HEK293 (cell line): ENCODE measurements at regions not wholly inside any gene's neighbourhood (a gene's known extent, or its start where the extent isn't known, plus 50 kb on each side); places are given as distances from the start of the nearest gene placed in this dataset.

Experiments
- CTCF ChIA-PET: fragments of 350-600 bp; formaldehyde crosslinking; extraction: SDS; loops from one replicate; lab custom pipeline; 2021; ENCODE audit warnings: antibody characterized with exemption; lab: Yijun Ruan, JAX
- POLR2A ChIA-PET: fragments of 300-600 bp; formaldehyde crosslinking; extraction: SDS; loops from one replicate; lab custom pipeline; 2020; ENCODE audit warnings: antibody characterized with exemption, inconsistent platforms; lab: Yijun Ruan, JAX
- H3K27ac ChIP-seq: fragments of 200-500 bp; sonication (Bioruptor generic); 2 replicates; pipeline ENCODE4 v1.5.1; 2014; ENCODE audit warnings: low read depth, low read length, control low read depth, inconsistent platforms; ENCODE audit errors: extremely low read depth
- H3K36me3 ChIP-seq, 2 experiments: fragments of 200-500 bp in 1 of 2; sonication (Bioruptor generic) in 1 of 2; 1 replicate in 1 of 2; 2 replicates in 1 of 2; pipeline ENCODE4 v1.5.1; 2014 to 2017; ENCODE audit warnings: inconsistent platforms in 2 of 2, low read length in 2 of 2; ENCODE audit not compliant: control insufficient read depth in 2 of 2, insufficient read depth in 1 of 2
- H3K4me1 ChIP-seq: fragments of 200-500 bp; sonication (Bioruptor generic); 2 replicates; pipeline ENCODE4 v1.5.1; 2014; ENCODE audit warnings: mild to moderate bottlenecking, low read length, inconsistent platforms; ENCODE audit not compliant: control insufficient read depth, insufficient read depth
- H3K4me3 ChIP-seq: 2 replicates; pipeline ENCODE4 v1.5.1; 2011; ENCODE audit warnings: low read depth, mild to moderate bottlenecking, control low read depth, low read length, moderate library complexity
- H3K9me3 ChIP-seq: fragments of 200-500 bp; sonication (Bioruptor generic); 2 replicates; pipeline ENCODE4 v1.5.1; 2014; ENCODE audit warnings: low read depth, low read length, inconsistent platforms; ENCODE audit not compliant: control insufficient read depth, insufficient read depth
- FEZF1 ChIP-seq: fragments of 450-650 bp; formaldehyde crosslinking; IDR thresholded peaks from 2 replicates; pipeline ENCODE4 v1.5.1; 2016; ENCODE audit warnings: missing biosample characterization, missing genetic modification characterization
- KLF17 ChIP-seq: fragments of 450-650 bp; formaldehyde crosslinking; IDR thresholded peaks from 2 replicates; pipeline ENCODE4 v1.5.1; 2016; ENCODE audit warnings: missing biosample characterization, missing genetic modification characterization
- PRDM10 ChIP-seq: fragments of 450-650 bp; formaldehyde crosslinking; IDR thresholded peaks from 2 replicates; pipeline ENCODE4 v1.5.1; 2016; ENCODE audit warnings: missing biosample characterization, missing genetic modification characterization
- ZNF335 ChIP-seq: fragments of 450-650 bp; formaldehyde crosslinking; conservative IDR thresholded peaks from 2 replicates; pipeline ENCODE4 v1.5.1; 2016; ENCODE audit warnings: missing biosample characterization, missing genetic modification characterization
- ZNF423 ChIP-seq: fragments of 450-650 bp; formaldehyde crosslinking; IDR thresholded peaks from 2 replicates; pipeline ENCODE4 v1.5.1; 2016; ENCODE audit warnings: missing biosample characterization, missing genetic modification characterization
- ZNF449 ChIP-seq: fragments of 450-650 bp; formaldehyde crosslinking; IDR thresholded peaks from 2 replicates; pipeline ENCODE4 v1.5.1; 2017; ENCODE audit warnings: missing biosample characterization, mild to moderate bottlenecking, missing genetic modification characterization, moderate library complexity
- ZNF48 ChIP-seq: fragments of 450-650 bp; formaldehyde crosslinking; IDR thresholded peaks from 2 replicates; pipeline ENCODE4 v1.5.1; 2016; ENCODE audit warnings: missing biosample characterization, missing genetic modification characterization
- ZNF514 ChIP-seq: fragments of 450-650 bp; formaldehyde crosslinking; IDR thresholded peaks from 2 replicates; pipeline ENCODE4 v1.5.1; 2016; ENCODE audit warnings: missing biosample characterization, missing genetic modification characterization
- ZNF571 ChIP-seq: fragments of 450-650 bp; formaldehyde crosslinking; IDR thresholded peaks from 2 replicates; pipeline ENCODE4 v1.5.0; 2017; ENCODE audit warnings: missing biosample characterization, missing genetic modification characterization
- ZNF585B ChIP-seq: fragments of 450-650 bp; formaldehyde crosslinking; IDR thresholded peaks from 2 replicates; pipeline ENCODE4 v1.5.1; 2016; ENCODE audit warnings: missing biosample characterization, missing genetic modification characterization
- ZNF610 ChIP-seq: fragments of 450-650 bp; formaldehyde crosslinking; IDR thresholded peaks from 2 replicates; pipeline ENCODE4 v1.5.1; 2016; ENCODE audit warnings: missing biosample characterization, missing genetic modification characterization, borderline replicate concordance
- ZNF626 ChIP-seq: fragments of 450-650 bp; sonication (Bioruptor Pico); formaldehyde crosslinking; IDR thresholded peaks from 2 replicates; pipeline ENCODE4 v1.5.1; 2018; ENCODE audit warnings: missing biosample characterization, missing genetic modification characterization, inconsistent platforms
- ZNF670 ChIP-seq: fragments of 450-650 bp; formaldehyde crosslinking; IDR thresholded peaks from 2 replicates; pipeline ENCODE4 v1.5.1; 2016; ENCODE audit warnings: missing biosample characterization, missing genetic modification characterization, low read depth
- ZSCAN30 ChIP-seq: fragments of 450-650 bp; IDR thresholded peaks from 2 replicates; pipeline ENCODE4 v1.5.1; 2018; ENCODE audit warnings: missing biosample characterization, mild to moderate bottlenecking, missing genetic modification characterization, moderate library complexity
- ZSCAN4 ChIP-seq: fragments of 450-650 bp; formaldehyde crosslinking; IDR thresholded peaks from 2 replicates; pipeline ENCODE4 v1.5.1; 2017; ENCODE audit warnings: missing biosample characterization, missing genetic modification characterization
- ZXDB ChIP-seq: fragments of 450-650 bp; formaldehyde crosslinking; IDR thresholded peaks from 2 replicates; pipeline ENCODE4 v1.5.1; 2016; ENCODE audit warnings: missing biosample characterization, missing genetic modification characterization
- TF ChIP-seq, protein P1 (sequence below): fragments of 450-650 bp; formaldehyde crosslinking; IDR thresholded peaks from 2 replicates; pipeline ENCODE4 v1.5.0; 2017; ENCODE audit warnings: missing biosample characterization, missing genetic modification characterization, borderline replicate concordance
- TF ChIP-seq, protein P2 (sequence below): fragments of 450-650 bp; formaldehyde crosslinking; IDR thresholded peaks from 2 replicates; pipeline ENCODE4 v1.5.1; 2017; ENCODE audit warnings: missing biosample characterization, missing genetic modification characterization

GRCh38 chr1:188708795-188709535 lies 1768.7 kb downstream of the BRINP3 start:
- no peaks in the 10 kb centered on the region for H3K4me1 ChIP-seq
- no peaks in the 10 kb centered on the region for H3K36me3 ChIP-seq
- no peaks in the 10 kb centered on the region for H3K9me3 ChIP-seq
- no peak for TF ChIP-seq ZXDB (tag by site-specific recombination)
- no peak for TF ChIP-seq KLF17 (tag by site-specific recombination)
- TF ChIP-seq ZNF610 (tag by site-specific recombination) = no peak
- no peak for TF ChIP-seq ZSCAN30
- no peak for TF ChIP-seq ZNF585B (tag by site-specific recombination)
- TF ChIP-seq, protein P1, sequence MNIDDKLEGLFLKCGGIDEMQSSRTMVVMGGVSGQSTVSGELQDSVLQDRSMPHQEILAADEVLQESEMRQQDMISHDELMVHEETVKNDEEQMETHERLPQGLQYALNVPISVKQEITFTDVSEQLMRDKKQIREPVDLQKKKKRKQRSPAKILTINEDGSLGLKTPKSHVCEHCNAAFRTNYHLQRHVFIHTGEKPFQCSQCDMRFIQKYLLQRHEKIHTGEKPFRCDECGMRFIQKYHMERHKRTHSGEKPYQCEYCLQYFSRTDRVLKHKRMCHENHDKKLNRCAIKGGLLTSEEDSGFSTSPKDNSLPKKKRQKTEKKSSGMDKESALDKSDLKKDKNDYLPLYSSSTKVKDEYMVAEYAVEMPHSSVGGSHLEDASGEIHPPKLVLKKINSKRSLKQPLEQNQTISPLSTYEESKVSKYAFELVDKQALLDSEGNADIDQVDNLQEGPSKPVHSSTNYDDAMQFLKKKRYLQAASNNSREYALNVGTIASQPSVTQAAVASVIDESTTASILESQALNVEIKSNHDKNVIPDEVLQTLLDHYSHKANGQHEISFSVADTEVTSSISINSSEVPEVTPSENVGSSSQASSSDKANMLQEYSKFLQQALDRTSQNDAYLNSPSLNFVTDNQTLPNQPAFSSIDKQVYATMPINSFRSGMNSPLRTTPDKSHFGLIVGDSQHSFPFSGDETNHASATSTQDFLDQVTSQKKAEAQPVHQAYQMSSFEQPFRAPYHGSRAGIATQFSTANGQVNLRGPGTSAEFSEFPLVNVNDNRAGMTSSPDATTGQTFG (tag by site-specific recombination) = no peak
- no peak for TF ChIP-seq ZNF514
- TF ChIP-seq, protein P2, sequence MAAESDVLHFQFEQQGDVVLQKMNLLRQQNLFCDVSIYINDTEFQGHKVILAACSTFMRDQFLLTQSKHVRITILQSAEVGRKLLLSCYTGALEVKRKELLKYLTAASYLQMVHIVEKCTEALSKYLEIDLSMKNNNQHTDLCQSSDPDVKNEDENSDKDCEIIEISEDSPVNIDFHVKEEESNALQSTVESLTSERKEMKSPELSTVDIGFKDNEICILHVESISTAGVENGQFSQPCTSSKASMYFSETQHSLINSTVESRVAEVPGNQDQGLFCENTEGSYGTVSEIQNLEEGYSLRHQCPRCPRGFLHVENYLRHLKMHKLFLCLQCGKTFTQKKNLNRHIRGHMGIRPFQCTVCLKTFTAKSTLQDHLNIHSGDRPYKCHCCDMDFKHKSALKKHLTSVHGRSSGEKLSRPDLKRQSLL = no peak
- TF ChIP-seq ZSCAN4 (tag by site-specific recombination) = no peak
- no peak for TF ChIP-seq ZNF670 (tag by site-specific recombination)
- no peak for TF ChIP-seq ZNF571 (tag by site-specific recombination)
- TF ChIP-seq ZNF335 (tag by site-specific recombination) = no peak
- no peak for TF ChIP-seq FEZF1 (tag by site-specific recombination)
- no peak for TF ChIP-seq PRDM10 (tag by site-specific recombination)
- ChIA-PET POLR2A (no interaction called here), CTCF (interaction anchor here (0.6 kb wide), 1 partner anchor 19 kb away, joined by 4 read pairs; no protein-coding TSS in a partner anchor)
- H3K27ac ChIP-seq = no peak overlapping the region
- no peak overlapping the region for H3K4me3 ChIP-seq

GRCh38 chr1:188715566-188715965 lies 1762.1 kb downstream of the BRINP3 start:
- POLR2A ChIA-PET = no interaction called here
- H3K36me3 ChIP-seq = no peaks in the 10 kb centered on the region
- TF ChIP-seq ZNF626 (tag by site-specific recombination) = no peak
- TF ChIP-seq ZNF449 (tag by site-specific recombination) = no peak
- no peak for TF ChIP-seq ZNF48
- no peak for TF ChIP-seq ZNF423
- no peak overlapping the region for H3K27ac ChIP-seq
- no peaks in the 10 kb centered on the region for H3K4me1 ChIP-seq
- H3K4me3 ChIP-seq = no peak overlapping the region
- CTCF ChIA-PET = no interaction called here
- H3K9me3 ChIP-seq = no peaks in the 10 kb centered on the region
